ENCODE measurements at regions not wholly inside any gene's neighbourhood (a gene's known extent, or its start where the extent isn't known, plus 50 kb on each side); places are given as distances from the start of the nearest gene placed in this dataset.

GRCh38 chr11:116577956-116578355 is 194.8 kb downstream of the BUD13 start:
- H3K36me3 ChIP-seq (ENCODE audit: control insufficient read depth, insufficient read depth, low read length) = no peaks in the 10 kb centered on the region
- no peaks in the 10 kb centered on the region; the same call in 1 of the 2 replicates for H3K27me3 ChIP-seq (replicated peaks; ENCODE audit: control insufficient read depth, insufficient read depth, low read length)
- no peak for DNase-seq (ENCODE audit: extremely low read depth, insufficient read length)
- no peak for TF ChIP-seq CTCF (IDR thresholded peaks at IDR 0.05; ENCODE audit: insufficient read depth, low read length, poor library complexity, severe bottlenecking)
- no peak overlapping the region for H3K4me3 ChIP-seq (replicated peaks; ENCODE audit: low read depth, low read length)

GRCh38 chr11:116577273-116577672 is 195.5 kb downstream of the BUD13 start:
- no peak for TF ChIP-seq CTCF (IDR thresholded peaks at IDR 0.05; ENCODE audit: insufficient read depth, low read length, poor library complexity, severe bottlenecking)
- no peaks in the 10 kb centered on the region; the same call in 1 of the 2 replicates for H3K27me3 ChIP-seq (replicated peaks; ENCODE audit: control insufficient read depth, insufficient read depth, low read length)
- no peak overlapping the region for H3K4me3 ChIP-seq (replicated peaks; ENCODE audit: low read depth, low read length)
- no peaks in the 10 kb centered on the region for H3K36me3 ChIP-seq (ENCODE audit: control insufficient read depth, insufficient read depth, low read length)
- no peak for DNase-seq (ENCODE audit: extremely low read depth, insufficient read length)

GRCh38 chr11:116576526-116576925 is 196.3 kb downstream of the BUD13 start:
- H3K27me3 ChIP-seq (replicated peaks; ENCODE audit: control insufficient read depth, insufficient read depth, low read length) = no peaks in the 10 kb centered on the region; the same call in 1 of the 2 replicates
- no peak for TF ChIP-seq CTCF (IDR thresholded peaks at IDR 0.05; ENCODE audit: insufficient read depth, low read length, poor library complexity, severe bottlenecking)
- DNase-seq (ENCODE audit: extremely low read depth, insufficient read length) = no peak
- no peak overlapping the region for H3K4me3 ChIP-seq (replicated peaks; ENCODE audit: low read depth, low read length)
- no peaks in the 10 kb centered on the region for H3K36me3 ChIP-seq (ENCODE audit: control insufficient read depth, insufficient read depth, low read length)

GRCh38 chr11:116567721-116568242 is 205.0 kb downstream of the BUD13 start:
- H3K4me3 ChIP-seq (replicated peaks; ENCODE audit: low read depth, low read length) = no peak overlapping the region
- no peaks in the 10 kb centered on the region for H3K36me3 ChIP-seq (ENCODE audit: control insufficient read depth, insufficient read depth, low read length)
- DNase-seq (ENCODE audit: extremely low read depth, insufficient read length) = no peak
- TF ChIP-seq CTCF (IDR thresholded peaks at IDR 0.05; ENCODE audit: insufficient read depth, low read length, poor library complexity, severe bottlenecking) = no peak
- no peaks in the 10 kb centered on the region; the same call in none of the 2 replicates for H3K27me3 ChIP-seq (replicated peaks; ENCODE audit: control insufficient read depth, insufficient read depth, low read length)

- TF ChIP-seq CTCF (IDR thresholded peaks at IDR 0.05; ENCODE audit: insufficient read depth, low read length, poor library complexity, severe bottlenecking) = no peak
- H3K36me3 ChIP-seq (ENCODE audit: control insufficient read depth, insufficient read depth, low read length) = no peaks in the 10 kb centered on the region
- no peak overlapping the region for H3K4me3 ChIP-seq (replicated peaks; ENCODE audit: low read depth, low read length)
- DNase-seq (ENCODE audit: extremely low read depth, insufficient read length) = no peak
- H3K27me3 ChIP-seq (replicated peaks; ENCODE audit: control insufficient read depth, insufficient read depth, low read length) = peaks cover 5% of the 10 kb centered on the region
These were observed 209.1 kb downstream of the BUD13 start for GRCh38 chr11:116563712-116564047.
